Transverse colon (tissue), 4 donors: ENCODE measurements at regions not wholly inside any gene's neighbourhood (a gene's known extent, or its start where the extent isn't known, plus 50 kb on each side); places are given as distances from the start of the nearest gene placed in this dataset.
"Not testable (repeated sequence)": the region's sequence is repeated elsewhere in the genome, so short reads cannot be mapped to it uniquely, and the experiment has no call there.

Experiments
- CTCF ChIP-seq, 5 experiments: fragments of 200-600 bp in 3 of 5; fragments of 450-650 bp in 2 of 5; sonication (generic) in 3 of 5; IDR thresholded peaks; 1 replicate in 2 of 5; 2 replicates in 3 of 5; pipeline ENCODE4 v1.5.1; 2016 to 2017; ENCODE audit warnings: antibody characterized with exemption in 5 of 5, inconsistent platforms in 3 of 5, mild to moderate bottlenecking in 2 of 5, moderate library complexity in 1 of 5
- EP300 ChIP-seq: sonication (generic); formaldehyde crosslinking; IDR thresholded peaks from one replicate; pipeline ENCODE4 v1.6.1; 2017; ENCODE audit warnings: antibody characterized with exemption, low read depth
- POLR2A ChIP-seq: fragments of 450-650 bp; IDR thresholded peaks from one replicate; pipeline ENCODE4 v1.6.1; 2016; ENCODE audit warnings: antibody characterized with exemption, mild to moderate bottlenecking, moderate library complexity
- POLR2AphosphoS5 ChIP-seq, 3 donors: sonication (generic); formaldehyde crosslinking; IDR thresholded peaks; one replicate each; pipeline ENCODE4 v1.6.1; 2016; ENCODE audit warnings: antibody characterized with exemption in 3 of 3

GRCh38 chr2:150796236-150796635 lies 308.8 kb upstream of the RND3 start:
- TF ChIP-seq POLR2AphosphoS5 (IDR thresholded peaks at IDR 0.05); CTCF (IDR thresholded peaks at IDR 0.05); EP300; POLR2A: not testable (repeated sequence)
